PC-3 (cell line): ENCODE measurements at regions not wholly inside any gene's neighbourhood (a gene's known extent, or its start where the extent isn't known, plus 50 kb on each side); places are given as distances from the start of the nearest gene placed in this dataset.

Experiments used
- CTCF ChIP-seq: fragments of 300-600 bp; sonication (generic); conservative IDR thresholded peaks from 2 replicates; pipeline ENCODE4 v1.5.1; 2017; ENCODE audit warnings: antibody characterized with exemption, low read depth, mild to moderate bottlenecking, low read length
- EZH2 ChIP-seq: fragments of 300-600 bp; sonication (generic); IDR thresholded peaks from one replicate; pipeline ENCODE4 v1.6.1; 2017; ENCODE audit warnings: antibody characterized with exemption, mild to moderate bottlenecking, low read length; ENCODE audit not compliant: unreplicated experiment
- EZH2phosphoT487 ChIP-seq: fragments of 300-600 bp; sonication (generic); IDR thresholded peaks from 2 replicates; pipeline ENCODE4 v1.6.1; 2018; ENCODE audit warnings: mild to moderate bottlenecking, antibody characterized with exemption, low read length, borderline replicate concordance

DNA sequence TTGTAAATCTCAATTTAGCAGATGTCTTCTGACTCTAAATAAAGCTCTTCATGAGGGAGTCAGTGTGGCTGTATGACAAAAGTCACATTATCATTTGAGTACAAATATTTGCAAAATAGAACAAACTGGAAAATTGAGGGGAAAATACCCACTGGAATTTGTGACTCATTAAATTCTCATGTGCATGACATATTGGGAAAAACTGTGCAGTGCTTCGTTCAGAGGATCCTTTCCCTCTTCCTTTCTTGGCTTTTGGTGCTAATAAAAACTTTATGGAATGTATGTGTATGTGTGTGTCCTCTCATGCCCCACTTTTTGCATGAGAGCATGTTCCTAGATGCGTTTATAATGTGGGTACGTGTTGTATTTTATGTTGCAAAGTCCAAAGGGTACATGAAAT, 267.8 kb downstream of the KTN1 start:
- TF ChIP-seq CTCF: no peak
- TF ChIP-seq EZH2phosphoT487: no peak
- TF ChIP-seq EZH2: no peak
